Lower lobe of right lung (tissue), 2 donors: ENCODE measurements at regions not wholly inside any gene's neighbourhood (a gene's known extent, or its start where the extent isn't known, plus 50 kb on each side); places are given as distances from the start of the nearest gene placed in this dataset.
"Not testable (repeated sequence)": the region's sequence is repeated elsewhere in the genome, so short reads cannot be mapped to it uniquely, and the experiment has no call there.

Experiments
- ATAC-seq, 2 donors: fragments of 200-7000 bp; cut with Tn5 transposase; one replicate each; pipeline ENCODE4 v1.9.1; 2020 to 2022; ENCODE audit warnings: mild to moderate bottlenecking in 2 of 2, moderate library complexity in 2 of 2
- DNase-seq: peaks from one replicate; pipeline ENCODE4 v3.0.0-alpha.2; 2020
- H3K27ac ChIP-seq: fragments of 200-600 bp; one replicate; pipeline ENCODE4 v1.8.0; 2022
- H3K27me3 ChIP-seq: fragments of 200-600 bp; one replicate; pipeline ENCODE4 v1.8.0; 2022; ENCODE audit warnings: low read depth
- H3K36me3 ChIP-seq: fragments of 200-600 bp; one replicate; pipeline ENCODE4 v1.8.0; 2022; ENCODE audit warnings: mild to moderate bottlenecking
- H3K4me1 ChIP-seq: fragments of 200-600 bp; one replicate; pipeline ENCODE4 v1.8.0; 2022
- H3K4me3 ChIP-seq: fragments of 200-600 bp; one replicate; pipeline ENCODE4 v1.8.0; 2022; ENCODE audit warnings: mild to moderate bottlenecking
- H3K9me3 ChIP-seq: fragments of 200-600 bp; one replicate; pipeline ENCODE4 v1.8.0; 2022
- CTCF ChIP-seq: fragments of 200-600 bp; IDR thresholded peaks from one replicate; pipeline ENCODE4 v1.8.0; 2022; ENCODE audit warnings: antibody characterized with exemption, mild to moderate bottlenecking
- intact Hi-C: fragments of 100-400 bp; cut with DNase I; formaldehyde crosslinking; loops from one replicate; pipeline ENCODE4 v1.11.0; 2022
- donor health status: DM: no; HTN: yes; CAD: no; lungs with severe emphysema.

GRCh38 chr2:77578354-77578753, 56.2 kb upstream of the LRRTM4 start:
- DNase-seq (no peak), ATAC-seq (no peak)
- H3K36me3 ChIP-seq = no peaks in the 10 kb centered on the region
- H3K9me3 ChIP-seq = no peaks in the 10 kb centered on the region
- no peaks in the 10 kb centered on the region for H3K4me1 ChIP-seq
- intact Hi-C loops = no loop called here
- TF ChIP-seq CTCF = no peak
- H3K27ac ChIP-seq = no peak overlapping the region
- no peaks in the 10 kb centered on the region for H3K27me3 ChIP-seq
- no peak overlapping the region for H3K4me3 ChIP-seq

GRCh38 chr2:77579076-77579769, 57.0 kb upstream of the LRRTM4 start:
- ATAC-seq = no peak
- no peaks in the 10 kb centered on the region for H3K36me3 ChIP-seq
- intact Hi-C loops = no loop called here
- H3K4me1 ChIP-seq = no peaks in the 10 kb centered on the region
- H3K27me3 ChIP-seq = no peaks in the 10 kb centered on the region
- DNase-seq = no peak
- H3K9me3 ChIP-seq = no peaks in the 10 kb centered on the region
- no peak for TF ChIP-seq CTCF
- no peak overlapping the region for H3K27ac ChIP-seq
- no peak overlapping the region for H3K4me3 ChIP-seq

- intact Hi-C loops = no loop called here
- ATAC-seq (no peak), DNase-seq (no peak)
These were observed 66.3 kb upstream of the LRRTM4 start for GRCh38 chr2:77588438-77588837.

GRCh38 chr2:77590298-77590917, 68.2 kb upstream of the LRRTM4 start:
- Histone ChIP-seq H3K27ac (no peak overlapping the region), H3K9me3 (no peaks in the 10 kb centered on the region), H3K4me1 (no peaks in the 10 kb centered on the region), H3K4me3 (no peak overlapping the region), H3K36me3 (no peaks in the 10 kb centered on the region), H3K27me3 (no peaks in the 10 kb centered on the region)
- TF ChIP-seq CTCF = no peak
- intact Hi-C loops = no loop called here
- ATAC-seq = no peak
- DNase-seq = no peak

More at GRCh38 chr2:77588438-77588837, 66.3 kb upstream of the LRRTM4 start:
- H3K9me3 ChIP-seq = no peaks in the 10 kb centered on the region
- H3K4me3 ChIP-seq = no peak overlapping the region
- H3K27ac ChIP-seq = no peak overlapping the region
- H3K27me3 ChIP-seq = no peaks in the 10 kb centered on the region
- H3K4me1 ChIP-seq = no peaks in the 10 kb centered on the region
- no peaks in the 10 kb centered on the region for H3K36me3 ChIP-seq
- no peak for TF ChIP-seq CTCF

- H3K27ac ChIP-seq, DNase-seq, H3K9me3 ChIP-seq, intact Hi-C loops, ATAC-seq, H3K4me1 ChIP-seq, H3K4me3 ChIP-seq, H3K27me3 ChIP-seq, H3K36me3 ChIP-seq: not testable (repeated sequence)
These were observed 70.8 kb upstream of the LRRTM4 start for GRCh38 chr2:77592955-77593354.

- intact Hi-C loops = no loop called here
- TF ChIP-seq CTCF = no peak
- ATAC-seq = no peak
- Histone ChIP-seq H3K27ac (no peak overlapping the region), H3K9me3 (no peaks in the 10 kb centered on the region), H3K4me1 (no peaks in the 10 kb centered on the region), H3K27me3 (no peaks in the 10 kb centered on the region), H3K4me3 (no peak overlapping the region), H3K36me3 (no peaks in the 10 kb centered on the region)
- DNase-seq = no peak
These were observed 80.6 kb upstream of the LRRTM4 start for GRCh38 chr2:77602771-77603170.
